Trophoblast cell (in vitro differentiated cells and primary cell): ENCODE measurements at regions not wholly inside any gene's neighbourhood (a gene's known extent, or its start where the extent isn't known, plus 50 kb on each side); places are given as distances from the start of the nearest gene placed in this dataset.
"Not testable (repeated sequence)": the region's sequence is repeated elsewhere in the genome, so short reads cannot be mapped to it uniquely, and the experiment has no call there.

Experiments used
- DNase-seq, 2 donors: peaks; one replicate each; pipeline ENCODE4 v3.0.0-alpha.2; 2016
- H2AFZ ChIP-seq: 2 replicates; pipeline ENCODE4 v1.6.1; 2013; ENCODE audit warnings: low read length, moderate library complexity, mild to moderate bottlenecking; ENCODE audit not compliant: insufficient read depth, poor library complexity
- H2AK5ac ChIP-seq: 2 replicates; pipeline ENCODE4 v1.6.1; 2013; ENCODE audit warnings: mild to moderate bottlenecking, low read length
- H2BK120ac ChIP-seq: 2 replicates; pipeline ENCODE4 v1.6.1; 2013; ENCODE audit warnings: low read length, mild to moderate bottlenecking, moderate library complexity; ENCODE audit not compliant: insufficient read depth, poor library complexity
- H2BK12ac ChIP-seq: 2 replicates; pipeline ENCODE4 v1.6.1; 2013; ENCODE audit warnings: mild to moderate bottlenecking, low read length, moderate library complexity
- H2BK5ac ChIP-seq: 2 replicates; pipeline ENCODE4 v1.6.1; 2013; ENCODE audit warnings: low read length, low read depth, moderate library complexity, mild to moderate bottlenecking; ENCODE audit not compliant: poor library complexity
- H3K14ac ChIP-seq: 2 replicates; pipeline ENCODE4 v1.6.1; 2013; ENCODE audit warnings: mild to moderate bottlenecking, low read length
- H3K18ac ChIP-seq: 2 replicates; pipeline ENCODE4 v1.6.1; 2013; ENCODE audit warnings: mild to moderate bottlenecking, low read length
- H3K23ac ChIP-seq: 2 replicates; pipeline ENCODE4 v1.6.1; 2013; ENCODE audit warnings: low read length
- H3K27ac ChIP-seq: 2 replicates; pipeline ENCODE4 v1.5.1; 2013; ENCODE audit warnings: low read depth, mild to moderate bottlenecking, inconsistent platforms, low read length, moderate library complexity
- H3K27me3 ChIP-seq: 2 replicates; pipeline ENCODE4 v1.6.1; 2013; ENCODE audit warnings: inconsistent platforms, mild to moderate bottlenecking, low read length, moderate library complexity; ENCODE audit not compliant: insufficient read depth
- H3K36me3 ChIP-seq, 2 experiments: 1 replicate in 1 of 2; 2 replicates in 1 of 2; pipeline ENCODE4 v1.6.1; 2013; ENCODE audit warnings: low read length in 2 of 2, mild to moderate bottlenecking in 2 of 2, moderate library complexity in 1 of 2; ENCODE audit not compliant: insufficient read depth in 2 of 2, control insufficient read depth in 1 of 2
- H3K4ac ChIP-seq: 2 replicates; pipeline ENCODE4 v1.6.1; 2013; ENCODE audit warnings: low read depth, mild to moderate bottlenecking, low read length, moderate library complexity
- H3K4me1 ChIP-seq, 2 experiments: 1 replicate in 1 of 2; 2 replicates in 1 of 2; pipeline ENCODE4 v1.6.1; 2013; ENCODE audit warnings: low read length in 2 of 2, mild to moderate bottlenecking in 2 of 2, moderate library complexity in 1 of 2; ENCODE audit not compliant: insufficient read depth in 2 of 2, control insufficient read depth in 1 of 2
- H3K4me2 ChIP-seq: 2 replicates; pipeline ENCODE4 v1.6.1; 2013; ENCODE audit warnings: inconsistent platforms, mild to moderate bottlenecking, low read length, moderate library complexity
- H3K4me3 ChIP-seq: 2 replicates; pipeline ENCODE4 v1.5.1; 2013; ENCODE audit warnings: mild to moderate bottlenecking, low read depth, low read length, inconsistent platforms
- H3K79me1 ChIP-seq: one replicate; pipeline ENCODE4 v1.6.1; 2013; ENCODE audit warnings: low read length
- H3K79me2 ChIP-seq: 2 replicates; pipeline ENCODE4 v1.6.1; 2013; ENCODE audit warnings: low read length, mild to moderate bottlenecking; ENCODE audit not compliant: control insufficient read depth, insufficient read depth, poor library complexity
- H3K9ac ChIP-seq: 2 replicates; pipeline ENCODE4 v1.6.1; 2013; ENCODE audit warnings: mild to moderate bottlenecking, low read length
- H3K9me3 ChIP-seq: 2 replicates; pipeline ENCODE4 v1.6.1; 2013; ENCODE audit warnings: low read depth, mild to moderate bottlenecking, control low read depth, inconsistent platforms, low read length; ENCODE audit not compliant: insufficient read depth
- H4K12ac ChIP-seq: 2 replicates; pipeline ENCODE4 v1.6.1; 2013; ENCODE audit warnings: low read depth, mild to moderate bottlenecking, low read length, moderate library complexity
- H4K8ac ChIP-seq: 2 replicates; pipeline ENCODE4 v1.6.1; 2013; ENCODE audit warnings: low read depth, mild to moderate bottlenecking, low read length, moderate library complexity
- H4K91ac ChIP-seq: one replicate; pipeline ENCODE4 v1.6.1; 2013; ENCODE audit warnings: low read depth, mild to moderate bottlenecking, low read length, moderate library complexity
- WGBS: extraction: QIAGEN DNeasy Blood & Tissue Kit; methylation state at CpG from one replicate; pipeline ENCODE4 v1.1.7; 2013; ENCODE audit warnings: missing lambda C conversion rate; ENCODE audit not compliant: insufficient read length, insufficient coverage; ENCODE audit errors: extremely low coverage; 5-methylcytosine and 5-hydroxymethylcytosine counted together

DNA sequence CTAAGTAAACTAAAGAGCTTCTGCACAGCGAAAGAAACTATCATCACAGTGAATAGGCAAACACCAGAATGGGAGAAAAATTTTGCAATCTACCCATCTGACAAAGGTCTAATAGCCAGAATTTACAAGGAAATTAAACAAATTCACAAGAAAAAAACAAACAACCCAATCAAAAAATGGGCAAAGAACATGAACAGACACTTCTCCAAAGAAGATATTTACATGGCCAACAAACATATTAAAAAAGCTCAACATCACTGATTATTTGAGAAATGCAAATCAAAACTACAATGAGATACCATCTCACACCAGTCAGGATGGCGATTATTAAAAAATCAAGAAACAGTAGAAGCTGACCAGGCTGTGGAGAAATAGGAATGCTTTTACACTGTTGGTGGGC is 121.9 kb upstream of the KCNJ18 start:
- not testable (repeated sequence) for H3K27me3 ChIP-seq, H3K4me3 ChIP-seq, H2BK120ac ChIP-seq, H4K91ac ChIP-seq, H2BK5ac ChIP-seq, H4K12ac ChIP-seq, H3K79me1 ChIP-seq, H2AK5ac ChIP-seq, H3K4me2 ChIP-seq, H2AFZ ChIP-seq, H2BK12ac ChIP-seq, H3K27ac ChIP-seq, H3K9ac ChIP-seq, DNase-seq, H3K14ac ChIP-seq, H4K8ac ChIP-seq, H3K4ac ChIP-seq, H3K36me3 ChIP-seq, H3K23ac ChIP-seq, H3K4me1 ChIP-seq, H3K18ac ChIP-seq, H3K79me2 ChIP-seq
- H3K9me3 ChIP-seq, result peaks cover 21% of the 10 kb centered on the region
- WGBS, result no CpG with 5 or more reads among the region's 2 CpGs

DNA sequence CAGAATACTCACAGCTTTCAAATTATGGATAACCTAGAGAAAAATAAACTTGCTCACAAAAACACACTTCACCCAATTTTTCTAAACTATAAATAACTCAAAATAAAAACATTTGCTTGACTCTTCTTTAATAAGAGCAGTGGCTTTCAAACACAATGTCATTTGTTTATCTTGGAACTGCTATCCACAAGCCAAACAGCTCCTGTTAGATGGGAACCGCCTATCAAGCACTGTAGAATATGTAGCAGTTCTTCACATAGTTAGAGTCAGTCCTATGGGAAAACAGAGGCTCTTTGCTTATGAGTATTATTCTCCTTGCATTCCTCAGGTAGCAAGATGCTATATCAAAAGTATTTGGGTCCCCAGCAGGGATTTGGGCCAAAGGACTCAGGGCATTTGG is 120.2 kb upstream of the KCNJ18 start:
- not testable (repeated sequence) for DNase-seq, H3K27ac ChIP-seq, H2BK12ac ChIP-seq, H3K79me2 ChIP-seq, H2BK120ac ChIP-seq, H4K91ac ChIP-seq, H3K36me3 ChIP-seq, H3K18ac ChIP-seq, H2BK5ac ChIP-seq, H3K4me3 ChIP-seq, H3K4me1 ChIP-seq, H3K4me2 ChIP-seq, H4K12ac ChIP-seq, H2AK5ac ChIP-seq, H3K4ac ChIP-seq, H3K14ac ChIP-seq, H3K9ac ChIP-seq, H3K79me1 ChIP-seq, H4K8ac ChIP-seq, H2AFZ ChIP-seq, H3K27me3 ChIP-seq, H3K23ac ChIP-seq
- peaks cover 24% of the 10 kb centered on the region for H3K9me3 ChIP-seq
- WGBS, result no CpG with 5 or more reads among the region's 1 CpG

DNA sequence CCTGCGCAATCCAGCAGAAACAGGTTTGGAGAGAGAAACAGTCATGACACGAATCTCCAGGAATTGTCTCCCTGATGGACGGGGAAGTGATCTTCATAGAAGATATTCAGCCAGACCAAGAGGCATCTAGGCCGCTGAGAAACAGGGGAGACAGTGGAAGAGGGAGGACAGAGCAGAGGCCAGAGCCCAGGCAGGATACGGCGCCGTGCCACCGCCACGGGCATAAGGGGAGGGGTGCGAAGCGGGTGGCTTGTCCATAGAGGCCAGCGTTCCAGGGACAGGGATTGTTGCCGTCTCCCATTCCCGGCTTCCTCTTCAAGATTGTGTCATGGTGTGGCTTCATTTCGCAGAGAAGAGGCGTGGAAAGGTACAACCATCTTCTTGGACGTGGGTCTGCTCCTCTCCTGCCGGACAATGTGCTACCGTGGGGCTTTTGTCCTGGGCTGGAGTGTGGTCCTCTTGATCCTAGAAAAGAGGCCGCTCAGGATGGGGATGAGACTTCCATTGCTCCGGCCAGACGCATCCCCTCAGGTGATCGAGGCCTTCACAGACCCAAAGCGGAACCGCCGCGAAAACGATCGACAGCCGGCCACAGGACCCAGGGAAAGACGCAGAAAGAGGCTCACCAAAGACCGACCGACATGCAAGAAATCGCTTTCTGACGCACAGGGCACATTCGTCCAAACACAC is 118.9 kb upstream of the KCNJ18 start:
- not testable (repeated sequence) for H3K4me1 ChIP-seq, H3K27me3 ChIP-seq, H2AFZ ChIP-seq, DNase-seq, H3K9ac ChIP-seq, H3K18ac ChIP-seq, H4K91ac ChIP-seq, H3K4me2 ChIP-seq, H3K36me3 ChIP-seq, H3K4me3 ChIP-seq, H3K23ac ChIP-seq, H3K27ac ChIP-seq, H3K14ac ChIP-seq, H3K4ac ChIP-seq, H2AK5ac ChIP-seq, H4K8ac ChIP-seq, H2BK12ac ChIP-seq, H2BK120ac ChIP-seq, H3K79me2 ChIP-seq, H4K12ac ChIP-seq, H2BK5ac ChIP-seq, H3K79me1 ChIP-seq
- peaks cover 21% of the 10 kb centered on the region for H3K9me3 ChIP-seq
- no CpG with 5 or more reads among the region's 36 CpGs for WGBS

DNA sequence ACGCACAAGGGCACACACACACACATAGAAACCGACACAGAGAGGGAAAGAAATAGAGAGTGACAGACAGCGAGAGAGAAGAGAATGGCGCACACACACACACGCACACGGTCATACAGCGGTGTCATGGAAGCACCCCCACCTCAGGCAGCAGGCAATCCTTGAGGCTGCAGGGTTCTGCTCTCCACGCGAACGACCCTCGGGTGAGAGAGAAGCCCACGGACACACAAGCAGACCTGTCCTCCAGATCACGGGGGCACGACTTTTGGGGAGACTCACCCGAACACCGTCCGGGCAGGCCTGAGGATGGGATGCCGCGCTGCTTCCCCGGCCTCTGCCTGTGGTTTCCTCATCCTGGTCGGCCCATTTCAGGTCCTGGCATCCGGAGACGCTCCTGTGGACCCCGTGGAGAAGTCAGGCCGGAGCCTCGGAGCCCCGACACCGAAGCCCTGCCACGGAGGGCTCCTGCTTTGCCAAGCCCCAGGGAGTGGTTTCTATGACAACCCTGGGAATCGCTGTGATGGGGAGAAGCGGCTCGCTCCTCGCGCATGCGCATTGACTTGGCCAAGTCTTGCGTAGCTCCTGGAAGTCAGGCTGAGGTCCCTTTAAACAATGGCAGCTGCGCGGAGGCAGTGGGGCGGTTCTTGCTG is 118.2 kb upstream of the KCNJ18 start:
- H3K23ac ChIP-seq, result no peak overlapping the region
- no peak overlapping the region for H2AFZ ChIP-seq
- no peak overlapping the region for H4K91ac ChIP-seq
- H2BK12ac ChIP-seq, result no peak overlapping the region
- H3K9ac ChIP-seq, result no peak overlapping the region
- H4K8ac ChIP-seq, result no peak overlapping the region
- no peak overlapping the region for H2AK5ac ChIP-seq
- no peak overlapping the region for H4K12ac ChIP-seq
- H3K36me3 ChIP-seq, result no peaks in the 10 kb centered on the region
- no peak overlapping the region for H2BK120ac ChIP-seq
- no peak overlapping the region for H3K4me2 ChIP-seq
- no peak overlapping the region for H3K4ac ChIP-seq
- H3K4me1 ChIP-seq, result no peaks in the 10 kb centered on the region
- no peak overlapping the region for H3K18ac ChIP-seq
- no peak overlapping the region for H3K14ac ChIP-seq
- H2BK5ac ChIP-seq, result no peak overlapping the region
- no peak overlapping the region for H3K27ac ChIP-seq
- H3K4me3 ChIP-seq, result no peak overlapping the region
- H3K9me3 ChIP-seq, result peaks cover 25% of the 10 kb centered on the region
- H3K79me1 ChIP-seq, result no peaks in the 10 kb centered on the region
- no peaks in the 10 kb centered on the region for H3K27me3 ChIP-seq
- DNase-seq, result peak in 1 of 2 donors; percentile 32
- no CpG with 5 or more reads among the region's 39 CpGs for WGBS
- H3K79me2 ChIP-seq, result no peaks in the 10 kb centered on the region
